PC-3 (cell line): ENCODE measurements at regions not wholly inside any gene's neighbourhood (a gene's known extent, or its start where the extent isn't known, plus 50 kb on each side); places are given as distances from the start of the nearest gene placed in this dataset.

ENCODE experiments used
- CTCF ChIP-seq: fragments of 300-600 bp; sonication (generic); conservative IDR thresholded peaks from 2 replicates; pipeline ENCODE4 v1.5.1; 2017; ENCODE audit warnings: antibody characterized with exemption, low read depth, mild to moderate bottlenecking, low read length
- EZH2 ChIP-seq: fragments of 300-600 bp; sonication (generic); IDR thresholded peaks from one replicate; pipeline ENCODE4 v1.6.1; 2017; ENCODE audit warnings: antibody characterized with exemption, mild to moderate bottlenecking, low read length; ENCODE audit not compliant: unreplicated experiment

DNA sequence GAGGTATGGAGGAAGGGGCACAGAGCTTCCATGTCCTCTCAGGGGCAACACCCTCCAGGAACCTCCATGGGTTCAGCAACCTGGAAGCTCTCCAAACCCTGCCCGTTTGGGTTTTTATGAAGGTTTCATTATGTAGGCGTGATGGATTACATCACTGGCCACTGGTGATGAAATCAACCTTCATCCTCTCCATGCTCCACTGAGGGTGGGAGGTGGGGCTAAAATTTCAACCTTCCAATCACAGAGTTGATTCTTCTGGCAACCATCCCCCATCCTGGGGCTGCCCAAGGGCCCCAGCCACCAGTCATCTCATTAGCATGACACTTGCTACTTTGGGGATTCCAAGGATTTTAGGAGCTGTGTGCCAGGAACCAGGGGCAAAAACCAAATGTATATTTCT is 90.1 kb downstream of the TEX36 start:
- no peak for TF ChIP-seq CTCF
- no peak for TF ChIP-seq EZH2
